H1 (cell line): ENCODE measurements at regions not wholly inside any gene's neighbourhood (a gene's known extent, or its start where the extent isn't known, plus 50 kb on each side); places are given as distances from the start of the nearest gene placed in this dataset.

Experiments
- CTCF ChIA-PET: fragments of 300-600 bp; sonication (Branson Sonifier 250); formaldehyde crosslinking; loops from one replicate; lab custom pipeline; 2021; ENCODE audit not compliant: partially characterized antibody; lab: Charles Lee
- POLR2A ChIA-PET: fragments of 300-600 bp; sonication (Branson Sonifier 250); formaldehyde crosslinking; loops from one replicate; lab custom pipeline; 2021; ENCODE audit warnings: inconsistent platforms; ENCODE audit not compliant: partially characterized antibody; lab: Charles Lee
- DNase-seq, 2 experiments: peaks; one replicate each; pipeline versions ENCODE4 v3.0.0 to v3.0.0-alpha.2; 2010 to 2022; ENCODE audit warnings: low spot score in 2 of 2, low read depth in 1 of 2, mixed read lengths in 1 of 2
- FAIRE-seq: peaks from 2 replicates; lab custom pipeline; 2011; peaks lifted over from hg19 to GRCh38; lab: Jason Lieb, UNC
- H2AFZ ChIP-seq: 2 replicates; pipeline ENCODE4 v1.8.1; 2012; ENCODE audit warnings: low read length, inconsistent platforms
- H2AK5ac ChIP-seq: 2 replicates; pipeline ENCODE4 v1.6.1; 2013; ENCODE audit warnings: low read depth, low read length
- H2BK120ac ChIP-seq: replicated peaks from 2 replicates; pipeline ENCODE3; 2013; ENCODE audit warnings: low read depth, low read length, inconsistent platforms
- H2BK12ac ChIP-seq: 2 replicates; pipeline ENCODE4 v1.6.1; 2013; ENCODE audit warnings: low read depth, low read length
- H2BK15ac ChIP-seq: 2 replicates; pipeline ENCODE4 v1.6.1; 2013; ENCODE audit warnings: low read length
- H2BK20ac ChIP-seq: 2 replicates; pipeline ENCODE4 v1.6.1; 2013; ENCODE audit warnings: low read length
- H2BK5ac ChIP-seq: 2 replicates; pipeline ENCODE4 v1.6.1; 2013; ENCODE audit warnings: low read depth, low read length
- H3K14ac ChIP-seq: 2 replicates; pipeline ENCODE4 v1.6.1; 2013; ENCODE audit warnings: inconsistent platforms; ENCODE audit not compliant: insufficient read length
- H3K18ac ChIP-seq: 2 replicates; pipeline ENCODE4 v1.6.1; 2013; ENCODE audit warnings: low read length; ENCODE audit errors: extremely low read depth
- H3K23ac ChIP-seq: 2 replicates; pipeline ENCODE4 v1.6.1; 2013; ENCODE audit warnings: inconsistent platforms; ENCODE audit not compliant: insufficient read length
- H3K23me2 ChIP-seq: 2 replicates; pipeline ENCODE4 v1.6.1; 2013; ENCODE audit warnings: low read depth, low read length
- H3K27ac ChIP-seq: 2 replicates; pipeline ENCODE4 v1.6.1; 2011; ENCODE audit warnings: low read depth, low read length, inconsistent platforms
- H3K27me3 ChIP-seq, 4 experiments: replicated peaks in 1 of 4; 1 replicate in 1 of 4; 2 replicates in 3 of 4; pipeline versions ENCODE4 v1.6.1 to v1.8.1; 2011 to 2013; ENCODE audit warnings: low read length in 3 of 4, mild to moderate bottlenecking in 3 of 4, inconsistent platforms in 2 of 4, mixed read lengths in 2 of 4, moderate library complexity in 1 of 4; ENCODE audit not compliant: control insufficient read depth in 3 of 4, insufficient read depth in 3 of 4; ENCODE audit errors: extremely low read depth in 1 of 4
- H3K36me3 ChIP-seq, 4 experiments: 2 replicates each; pipeline versions ENCODE4 v1.6.1 to v1.8.1; 2011 to 2013; ENCODE audit warnings: mild to moderate bottlenecking in 4 of 4, low read length in 3 of 4, moderate library complexity in 2 of 4, control low read depth in 1 of 4, inconsistent platforms in 1 of 4; ENCODE audit not compliant: insufficient read depth in 4 of 4, control insufficient read depth in 2 of 4
- H3K4ac ChIP-seq: replicated peaks from 2 replicates; pipeline ENCODE3; 2013; ENCODE audit warnings: low read length, low read depth, mixed read lengths, inconsistent platforms; ENCODE audit not compliant: insufficient read length
- H3K4me1 ChIP-seq, 4 experiments: replicated peaks in 1 of 4; 1 replicate in 1 of 4; 2 replicates in 3 of 4; pipeline versions ENCODE4 v1.6.1 to v1.8.1; 2011 to 2013; ENCODE audit warnings: low read length in 3 of 4, inconsistent platforms in 2 of 4, mixed read lengths in 1 of 4; ENCODE audit not compliant: insufficient read depth in 4 of 4, control insufficient read depth in 3 of 4
- H3K4me2 ChIP-seq, 2 experiments: 2 replicates each; pipeline versions ENCODE4 v1.6.1 to v1.8.1; 2011 to 2013; ENCODE audit warnings: low read depth in 2 of 2, low read length in 2 of 2, control low read depth in 1 of 2, inconsistent platforms in 1 of 2, mild to moderate bottlenecking in 1 of 2; ENCODE audit not compliant: insufficient read depth in 1 of 2
- H3K4me3 ChIP-seq, 4 experiments: fragments of 200-600, 300-600 bp in 1 of 4; sonication (generic), shearing (Covaris generic), sonication (Bioruptor Twin) in 1 of 4; 2 replicates each; pipeline versions ENCODE4 v1.5.1 to v1.8.1; 2011 to 2016; ENCODE audit warnings: low read length in 4 of 4, low read depth in 3 of 4, control low read depth in 2 of 4, inconsistent platforms in 2 of 4, mild to moderate bottlenecking in 2 of 4, mixed read lengths in 1 of 4, moderate library complexity in 1 of 4; ENCODE audit not compliant: insufficient read depth in 2 of 4; ENCODE audit errors: extremely low read depth in 1 of 4
- H3K56ac ChIP-seq: replicated peaks from 2 replicates; pipeline ENCODE3; 2013; ENCODE audit warnings: low read depth, mild to moderate bottlenecking, mixed read lengths, low read length, inconsistent platforms; ENCODE audit not compliant: insufficient read length
- H3K79me1 ChIP-seq: 2 replicates; pipeline ENCODE4 v1.6.1; 2013; ENCODE audit warnings: low read depth, low read length, control low read depth
- H3K79me2 ChIP-seq, 2 experiments: 2 replicates each; pipeline versions ENCODE4 v1.6.1 to v1.8.1; 2012 to 2013; ENCODE audit warnings: low read length in 2 of 2, mild to moderate bottlenecking in 2 of 2, inconsistent platforms in 1 of 2; ENCODE audit not compliant: insufficient read depth in 2 of 2, control insufficient read depth in 1 of 2
- H3K9ac ChIP-seq, 4 experiments: replicated peaks in 1 of 4; 1 replicate in 1 of 4; 2 replicates in 3 of 4; pipeline versions ENCODE4 v1.6.1 to v1.8.1; 2011 to 2013; ENCODE audit warnings: low read depth in 3 of 4, low read length in 3 of 4, control low read depth in 2 of 4, mild to moderate bottlenecking in 2 of 4, moderate library complexity in 2 of 4, inconsistent platforms in 1 of 4; ENCODE audit errors: extremely low read depth in 1 of 4
- H3K9me3 ChIP-seq, 2 experiments: 2 replicates each; pipeline versions ENCODE4 v1.6.1 to v1.8.1; 2012 to 2013; ENCODE audit warnings: mild to moderate bottlenecking in 2 of 2, moderate library complexity in 2 of 2, control low read depth in 1 of 2, inconsistent platforms in 1 of 2, low read depth in 1 of 2, low read length in 1 of 2, mixed read lengths in 1 of 2; ENCODE audit not compliant: insufficient read depth in 2 of 2
- H4K20me1 ChIP-seq, 2 experiments: replicated peaks in 1 of 2; 2 replicates each; pipeline versions ENCODE3 to v1.8.1; 2011 to 2013; ENCODE audit warnings: inconsistent platforms in 2 of 2, low read length in 2 of 2, mild to moderate bottlenecking in 1 of 2; ENCODE audit not compliant: insufficient read depth in 2 of 2, control insufficient read depth in 1 of 2
- H4K5ac ChIP-seq: 2 replicates; pipeline ENCODE4 v1.6.1; 2013; ENCODE audit warnings: low read length, low read depth, mixed read lengths, inconsistent platforms; ENCODE audit not compliant: insufficient read length
- H4K8ac ChIP-seq: 2 replicates; pipeline ENCODE4 v1.8.0; 2013; ENCODE audit warnings: mild to moderate bottlenecking, moderate library complexity, low read length, inconsistent platforms; ENCODE audit not compliant: insufficient read depth; ENCODE audit errors: extremely low read depth
- H4K91ac ChIP-seq: replicated peaks from 2 replicates; pipeline ENCODE3; 2013; ENCODE audit warnings: low read length, mixed read lengths, inconsistent platforms; ENCODE audit not compliant: insufficient read length
- CTBP2 ChIP-seq: IDR thresholded peaks from 2 replicates; pipeline ENCODE4 v1.7.0; 2011; ENCODE audit warnings: borderline replicate concordance, mild to moderate bottlenecking, moderate library complexity, mixed read lengths, low read length; ENCODE audit not compliant: insufficient read depth, insufficient read length
- KDM1A ChIP-seq: fragments of 200-600, 300-600 bp; sonication (generic); IDR thresholded peaks from 2 replicates; pipeline ENCODE4 v1.7.1; 2016; ENCODE audit warnings: mild to moderate bottlenecking, low read length, borderline replicate concordance
- SIN3A ChIP-seq, 2 experiments: IDR thresholded peaks in 1 of 2; conservative IDR thresholded peaks in 1 of 2; 2 replicates each; pipeline ENCODE4 v1.6.1; 2011 to 2012; ENCODE audit warnings: low read length in 2 of 2, improper control_type of control experiment in 1 of 2, low read depth in 1 of 2, mild to moderate bottlenecking in 1 of 2
- WGBS, 2 experiments: shearing (Covaris generic) in 1 of 2; methylation state at CpG; one replicate each; pipeline versions ENCODE4 v1.1.6 to v1.1.7; 2013 to 2015; ENCODE audit warnings: low lambda C conversion rate in 2 of 2, mixed read lengths in 2 of 2, inconsistent platforms in 1 of 2, low coverage in 1 of 2, missing lambda C conversion rate in 1 of 2; ENCODE audit not compliant: insufficient replicate concordance in 2 of 2, insufficient coverage in 1 of 2, insufficient read length in 1 of 2; ENCODE audit errors: extremely low coverage in 1 of 2, missing lambda C conversion rate in 1 of 2; 5-methylcytosine and 5-hydroxymethylcytosine counted together

- Histone ChIP-seq H3K27ac (no peak overlapping the region), H3K27me3 (no peaks in the 10 kb centered on the region), H2BK120ac (no peak overlapping the region), H2BK20ac (peak overlapping the region; percentile 43; the same call in 1 of the 2 replicates), H3K4me1 (peaks cover 6 to 20% (median 16%) of the 10 kb centered on the region in 4 experiments), H4K20me1 (no peaks in the 10 kb centered on the region), H4K8ac (0 out of 2 replicates have a peak overlapping the region, but pooled peaks have one; percentile 3), H2BK12ac (peak overlapping the region; percentile 55; the same call in 1 of the 2 replicates), H3K4me3 (no peak overlapping the region), H3K4ac (no peak overlapping the region), H2BK15ac (no peak overlapping the region), H3K9me3 (peaks cover 0 to 5% of the 10 kb centered on the region in 2 experiments; a peak in 1 of 4 replicates), H3K79me1 (no peaks in the 10 kb centered on the region; the same call in 1 of the 2 replicates), H3K9ac (no peak overlapping the region), H2AK5ac (no peak overlapping the region), H2BK5ac (peak overlapping the region; percentile 73; the same call in 1 of the 2 replicates), H4K91ac (no peak overlapping the region), H3K23me2 (peaks cover 7% of the 10 kb centered on the region; the same call in 1 of the 2 replicates), H3K36me3 (no peaks in the 10 kb centered on the region), H3K23ac (no peak overlapping the region), H3K56ac (no peak overlapping the region), H3K14ac (no peak overlapping the region), H3K18ac (peak overlapping the region; percentile 48; the same call in 1 of the 2 replicates), H3K79me2 (no peaks in the 10 kb centered on the region), H2AFZ (no peak overlapping the region), H3K4me2 (peak overlapping the region; percentile 35 to 56; a peak in 2 of 4 replicates), H4K5ac (no peak overlapping the region)
- WGBS, 2 experiments: 74% methylated on average over 3 of the region's 3 CpGs; no CpG with 5 or more reads in 1 of the 2 experiments
- DNase-seq (no peak), FAIRE-seq (peak; percentile 7)
- CTCF ChIA-PET: interaction anchor here (0.7 to 1.5 kb wide), 5 partner anchors 9 to 191 kb away, joined by 3 to 6 read pairs (median 3); no protein-coding TSS in a partner anchor
- POLR2A ChIA-PET: no interaction called here
- TF ChIP-seq CTBP2: peak; percentile 58
- TF ChIP-seq SIN3A (conservative IDR thresholded peaks at IDR 0.05 in 1 of 2, IDR thresholded peaks at IDR 0.05 in 1 of 2; ENCODE audit: low read depth in 1 of 2, low read length in 2 of 2): no peak
- peak; percentile 25; the same call in 1 of the 2 replicates for TF ChIP-seq KDM1A
- TF ChIP-seq, all 59 proteins: peak for 2
Measured at GRCh38 chr9:135366104-135366503, 113.5 kb upstream of the PPP1R26 start.
